HG03060 (cell line): ENCODE measurements at regions not wholly inside any gene's neighbourhood (a gene's known extent, or its start where the extent isn't known, plus 50 kb on each side); places are given as distances from the start of the nearest gene placed in this dataset.
"Not testable (repeated sequence)": the region's sequence is repeated elsewhere in the genome, so short reads cannot be mapped to it uniquely, and the experiment has no call there.

Source experiments
- ATAC-seq: cut with Tn5 transposase; IDR thresholded peaks from one replicate; pipeline ENCODE4 v1.9.1; 2021; ENCODE audit warnings: low read depth, moderate number of reproducible peaks; ENCODE audit not compliant: unreplicated experiment

DNA sequence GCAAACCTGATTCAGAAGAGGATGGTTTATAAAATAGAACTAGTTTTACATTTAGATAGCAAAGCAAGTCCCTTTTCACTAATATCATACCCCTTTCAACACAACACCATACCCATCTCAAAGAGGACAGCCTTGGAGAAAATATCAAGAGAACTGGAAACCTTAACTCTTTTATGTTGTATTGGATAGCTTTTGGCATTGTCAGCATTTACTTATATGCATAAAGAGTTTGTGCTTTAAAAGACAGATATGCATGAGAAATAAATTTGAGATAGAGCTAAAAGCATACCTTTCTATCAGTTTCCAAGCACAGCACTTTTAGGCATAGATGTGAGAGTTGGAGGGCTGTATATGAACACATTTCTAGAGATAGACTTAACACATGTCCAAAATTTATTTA is 799.3 kb upstream of the ACO1 start:
- ATAC-seq: no peak

- ATAC-seq: no peak
These were observed 797.3 kb upstream of the ACO1 start for GRCh38 chr9:31587146-31587545.

DNA sequence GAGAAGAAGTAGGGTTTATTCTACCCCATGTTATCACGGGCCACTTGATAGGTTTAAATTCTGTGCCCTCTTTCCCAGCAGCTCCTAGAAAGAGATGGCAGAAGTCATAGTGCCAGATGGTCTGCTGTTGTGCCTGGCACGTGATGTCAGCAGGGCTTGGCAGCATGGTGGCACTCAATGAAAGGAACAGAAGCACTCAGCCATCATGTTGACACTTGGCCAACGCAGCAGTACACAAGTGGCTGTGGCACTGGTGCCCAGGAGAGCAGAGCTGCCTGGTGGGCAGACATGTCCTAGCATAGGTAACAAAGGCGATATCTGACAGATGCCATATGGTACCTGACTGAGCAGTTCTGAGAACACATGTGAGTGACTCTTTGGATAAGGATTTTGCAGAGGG is 796.4 kb upstream of the ACO1 start:
- ATAC-seq: no peak

DNA sequence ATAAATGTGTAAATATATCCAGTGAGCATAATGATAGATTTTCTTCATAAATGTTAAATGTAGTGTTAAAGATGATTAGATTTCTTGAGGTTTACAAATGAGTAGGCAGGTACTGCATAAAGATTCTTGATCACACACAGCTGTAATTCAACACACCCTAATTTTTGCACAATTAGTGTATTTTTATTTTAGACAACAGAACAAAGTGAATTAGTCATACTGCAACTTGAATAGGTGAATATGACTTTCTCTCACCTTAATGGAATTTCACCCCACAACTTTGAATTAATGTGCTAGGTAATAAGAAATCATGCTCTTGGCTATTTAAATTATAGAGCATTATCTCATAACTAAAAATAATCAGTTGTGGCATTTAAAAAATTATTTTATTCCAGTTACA is 795.7 kb upstream of the ACO1 start:
- ATAC-seq: no peak

GRCh38 chr9:31590091-31590490 is 794.4 kb upstream of the ACO1 start:
- no peak for ATAC-seq

DNA sequence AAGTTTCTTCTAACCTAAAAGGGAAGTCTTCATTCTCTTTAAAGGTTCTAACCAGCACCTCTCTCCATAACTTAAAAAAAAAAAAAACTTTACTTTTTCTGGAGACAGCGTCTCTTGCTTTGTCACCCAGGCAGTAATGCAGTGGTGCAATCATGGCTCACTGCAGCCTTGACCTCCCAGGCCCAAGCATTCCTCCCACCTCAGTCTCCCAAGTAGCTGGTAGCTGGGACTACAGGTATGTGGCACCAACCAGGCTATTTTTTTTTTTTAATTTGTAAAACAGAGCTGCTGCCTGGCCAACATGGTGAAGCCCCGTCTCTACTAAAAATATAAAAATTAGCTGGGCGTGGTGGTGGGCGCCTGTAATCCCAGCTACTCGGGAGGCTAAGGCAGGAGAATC is 787.4 kb upstream of the ACO1 start:
- not testable (repeated sequence) for ATAC-seq

GRCh38 chr9:31597977-31598376 is 786.5 kb upstream of the ACO1 start:
- ATAC-seq: no peak

DNA sequence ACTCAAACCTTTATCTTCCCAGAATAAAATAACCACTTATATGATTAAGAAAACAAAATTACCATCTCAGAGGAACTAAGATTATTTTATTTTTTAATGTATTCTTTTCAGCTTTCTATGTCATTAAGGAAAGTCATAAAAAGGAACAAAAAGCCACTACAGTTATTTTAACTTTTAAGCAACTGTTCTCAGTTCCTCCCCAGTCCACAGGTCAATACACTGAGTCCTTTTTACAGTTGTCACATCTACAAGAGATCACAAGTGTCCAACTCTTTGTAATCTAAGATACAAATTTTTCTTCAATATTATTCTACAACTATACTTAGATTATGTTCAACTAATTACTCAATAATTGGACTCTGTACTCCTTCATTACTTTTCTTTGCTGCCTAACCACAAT is 782.8 kb upstream of the ACO1 start:
- ATAC-seq: no peak

DNA sequence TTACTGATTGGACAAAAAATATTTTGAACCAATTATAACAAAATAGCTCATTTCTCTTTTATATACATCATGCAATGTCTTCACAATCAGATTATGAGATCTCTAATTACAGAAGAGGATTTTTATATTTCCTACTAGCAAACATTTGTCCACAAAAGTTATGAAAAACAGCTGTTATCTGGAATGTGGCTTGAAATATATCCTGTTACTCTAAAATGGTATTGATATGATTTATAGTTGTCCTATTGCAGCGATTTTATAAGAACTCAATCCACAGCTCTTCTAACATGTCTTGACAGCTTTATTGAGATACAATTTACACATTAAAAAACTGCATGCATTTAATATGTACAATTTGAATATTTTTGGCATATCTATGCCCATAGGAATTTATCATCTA is 779.9 kb upstream of the ACO1 start:
- ATAC-seq: no peak

- ATAC-seq: no peak
These were observed 779.3 kb upstream of the ACO1 start for GRCh38 chr9:31605164-31605563.

DNA sequence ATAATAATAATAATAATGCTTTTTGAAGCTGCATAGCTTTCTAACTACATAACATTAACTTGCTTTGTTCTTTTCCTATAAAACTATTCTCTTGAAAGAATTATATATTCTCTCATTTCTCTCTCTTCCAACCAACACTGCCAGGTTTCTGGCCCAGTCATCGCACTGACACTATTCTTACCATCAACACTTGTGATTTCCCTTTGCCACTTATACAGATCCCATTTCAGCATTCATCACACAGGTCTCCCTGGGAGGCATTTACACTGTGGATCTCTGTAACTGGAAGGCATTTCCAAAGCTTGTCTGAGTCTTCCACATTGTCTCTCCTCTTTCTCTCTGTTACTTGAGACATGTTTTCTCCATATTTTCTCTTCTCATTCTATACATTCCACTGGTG is 777.8 kb upstream of the ACO1 start:
- no peak for ATAC-seq

DNA sequence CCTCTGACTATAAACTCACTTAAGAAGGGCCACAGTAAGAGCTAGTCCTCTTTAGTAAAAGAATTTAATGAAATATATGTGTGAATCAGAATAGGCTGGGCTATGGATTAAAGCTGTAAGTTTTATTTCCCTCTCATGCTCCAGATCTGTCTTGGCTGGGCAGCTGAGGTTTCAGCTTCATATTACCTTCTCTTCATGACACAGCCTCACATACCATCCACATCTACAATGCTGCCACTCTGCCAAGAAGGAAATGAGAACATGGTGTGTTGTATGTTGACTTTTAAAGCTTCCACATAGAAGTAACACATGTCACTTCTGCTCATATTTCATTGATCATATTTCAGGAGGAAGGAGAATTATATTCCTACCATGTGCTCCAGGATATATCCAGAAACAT is 776.0 kb upstream of the ACO1 start:
- ATAC-seq: no peak

DNA sequence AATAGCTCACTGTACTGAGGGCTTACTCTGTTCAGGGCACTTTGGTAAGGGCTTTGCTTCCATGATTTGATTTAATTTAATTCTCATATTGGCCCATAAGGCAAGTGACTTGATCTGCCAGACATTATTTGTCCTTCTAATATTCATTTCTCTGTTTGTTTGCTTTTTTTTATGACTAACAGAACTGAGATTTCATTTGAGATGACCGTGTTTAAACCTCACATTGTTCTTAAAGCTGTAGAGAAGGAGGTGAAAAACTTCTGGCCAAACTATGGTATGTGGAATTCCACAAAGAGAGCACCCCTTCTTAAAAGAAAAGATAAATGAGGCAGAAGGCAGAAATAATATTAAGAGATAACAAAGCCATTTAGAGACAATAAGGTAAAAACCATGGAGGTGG is 775.6 kb upstream of the ACO1 start:
- ATAC-seq: no peak

DNA sequence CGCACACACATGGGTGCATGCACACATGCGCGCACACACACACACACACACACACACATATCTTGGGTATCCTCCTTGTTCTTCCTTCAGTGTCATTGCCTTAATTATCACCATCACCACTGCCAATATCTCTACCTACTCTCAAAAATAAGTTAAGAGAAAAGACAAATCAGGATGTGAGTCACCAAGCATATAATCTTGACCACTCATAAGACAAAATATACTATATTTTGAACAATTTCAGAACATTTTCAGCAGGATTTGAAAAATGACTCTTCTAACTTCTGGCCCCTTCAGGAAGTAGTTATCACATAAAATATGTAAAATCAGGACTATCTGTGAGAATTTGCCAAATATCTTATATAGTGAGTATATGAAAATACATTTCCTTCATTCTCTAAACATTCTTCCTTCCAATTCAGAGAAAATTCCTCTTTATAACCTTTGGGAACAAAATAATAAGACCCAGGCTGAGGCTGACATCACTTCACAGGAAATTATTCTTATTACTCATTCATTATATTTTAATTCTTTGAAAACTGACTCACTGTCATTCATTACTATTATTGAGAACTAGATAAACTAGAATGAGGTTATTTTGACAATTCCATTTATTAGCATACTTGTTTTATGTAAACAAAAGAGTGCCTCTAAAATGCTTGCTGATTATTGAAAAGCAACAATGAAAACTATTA is 772.0 kb upstream of the ACO1 start:
- ATAC-seq: no peak

DNA sequence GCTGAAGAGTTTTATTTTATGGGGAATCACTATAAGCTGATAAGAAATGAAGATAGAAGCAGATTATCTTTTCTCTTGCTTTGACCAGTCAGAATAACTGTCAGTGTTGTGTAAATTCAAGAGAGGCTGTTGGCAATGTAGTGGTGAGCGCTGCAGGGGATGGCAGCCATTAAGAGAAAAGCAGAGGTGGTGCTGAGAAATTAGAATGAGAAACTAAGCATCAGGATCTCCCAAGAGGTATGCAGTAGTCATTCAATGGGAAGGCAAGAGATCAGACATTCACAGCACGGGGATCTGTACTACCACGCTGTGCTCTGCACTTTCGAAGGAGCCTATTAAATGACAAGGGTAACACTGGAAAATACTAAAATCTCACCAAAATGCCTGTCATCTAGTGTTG is 768.5 kb upstream of the ACO1 start:
- ATAC-seq: no peak

GRCh38 chr9:31623511-31623910 is 760.9 kb upstream of the ACO1 start:
- ATAC-seq: no peak

DNA sequence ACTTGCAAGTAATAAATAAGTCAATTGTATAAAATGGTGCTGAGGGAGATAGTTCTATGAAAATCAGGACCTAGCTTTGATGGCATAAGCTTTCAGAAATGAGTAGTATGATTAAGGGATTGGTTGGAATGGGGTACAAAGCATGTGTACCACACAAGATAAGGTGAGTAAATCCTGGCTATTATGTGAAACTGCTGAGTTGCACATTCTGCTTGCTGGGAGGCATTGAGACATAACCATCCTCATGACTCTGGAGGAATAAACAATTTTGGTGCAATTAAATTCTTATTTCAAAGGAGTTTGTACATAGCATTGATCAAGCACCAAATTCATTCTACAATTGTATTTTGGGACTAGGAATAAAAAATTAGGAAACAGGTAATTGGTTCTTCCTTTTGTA is 755.2 kb upstream of the ACO1 start:
- ATAC-seq: no peak

GRCh38 chr9:31637265-31637664 is 747.2 kb upstream of the ACO1 start:
- ATAC-seq: no peak

DNA sequence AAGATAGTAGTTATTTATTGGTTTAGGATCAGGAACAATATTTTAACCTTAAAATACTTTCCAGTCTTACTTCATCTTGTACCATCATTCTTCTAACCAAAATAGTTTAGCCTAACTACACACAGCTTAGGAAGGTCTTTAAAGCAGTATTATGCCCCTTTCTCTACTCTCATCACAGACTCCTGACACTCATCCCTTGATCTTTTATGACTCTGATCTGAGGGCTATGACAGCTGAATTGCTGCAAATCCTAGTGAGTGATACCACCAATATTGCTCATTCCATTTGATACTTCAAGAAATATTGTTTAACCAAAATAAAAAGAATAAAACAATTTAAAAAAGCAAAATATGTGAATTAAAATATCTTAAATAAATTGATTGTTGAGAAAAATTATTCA is 746.6 kb upstream of the ACO1 start:
- no peak for ATAC-seq

- ATAC-seq: no peak
These were observed 745.0 kb upstream of the ACO1 start for GRCh38 chr9:31639451-31639850.

DNA sequence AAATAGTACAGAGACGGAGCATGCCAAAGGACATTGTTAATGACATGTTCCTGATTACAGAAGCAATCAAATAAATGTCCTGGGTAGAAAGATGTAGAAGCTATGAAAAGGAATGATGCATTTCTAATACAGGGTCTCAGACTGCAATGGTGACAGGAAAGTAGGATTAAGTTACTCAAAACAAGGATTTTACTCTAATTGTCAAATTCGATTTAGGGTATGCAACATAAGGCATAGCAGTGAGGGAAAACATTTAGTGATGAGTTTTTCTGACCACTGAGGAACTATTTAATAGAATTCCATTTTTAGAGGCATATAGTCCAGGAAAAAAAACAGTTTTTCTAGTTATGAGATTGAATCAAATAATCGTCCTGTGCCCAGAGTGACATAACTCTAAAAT is 715.1 kb upstream of the ACO1 start:
- ATAC-seq: no peak

GRCh38 chr9:31671011-31671410 is 713.4 kb upstream of the ACO1 start:
- ATAC-seq: no peak

GRCh38 chr9:31674264-31674663 is 710.2 kb upstream of the ACO1 start:
- ATAC-seq: no peak
